GM21381 (cell line): ENCODE measurements at regions not wholly inside any gene's neighbourhood (a gene's known extent, or its start where the extent isn't known, plus 50 kb on each side); places are given as distances from the start of the nearest gene placed in this dataset.
"Not testable (repeated sequence)": the region's sequence is repeated elsewhere in the genome, so short reads cannot be mapped to it uniquely, and the experiment has no call there.

Experiments used
- ATAC-seq: cut with Tn5 transposase; IDR thresholded peaks from one replicate; pipeline ENCODE4 v1.9.1; 2021; ENCODE audit warnings: mild to moderate bottlenecking, moderate library complexity; ENCODE audit not compliant: unreplicated experiment

DNA sequence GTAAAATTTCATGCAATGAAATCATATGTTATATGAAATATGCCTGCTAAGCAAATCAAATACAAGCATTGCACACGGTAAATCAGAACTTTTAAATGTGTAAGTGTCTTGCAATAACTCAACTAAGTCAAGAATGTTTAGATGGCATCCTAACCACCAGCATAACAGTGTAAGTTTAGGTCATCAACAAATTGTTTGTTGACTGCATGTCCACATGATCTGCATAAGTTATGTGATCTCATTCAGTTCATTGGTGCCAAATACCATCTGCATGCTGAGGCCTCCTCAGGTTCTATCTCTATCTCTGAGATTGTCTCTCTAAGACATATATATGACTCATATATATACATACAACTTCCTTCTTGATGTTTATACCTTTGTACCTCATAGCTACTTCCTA, 159.6 kb upstream of the STK32A start:
- no peak for ATAC-seq

DNA sequence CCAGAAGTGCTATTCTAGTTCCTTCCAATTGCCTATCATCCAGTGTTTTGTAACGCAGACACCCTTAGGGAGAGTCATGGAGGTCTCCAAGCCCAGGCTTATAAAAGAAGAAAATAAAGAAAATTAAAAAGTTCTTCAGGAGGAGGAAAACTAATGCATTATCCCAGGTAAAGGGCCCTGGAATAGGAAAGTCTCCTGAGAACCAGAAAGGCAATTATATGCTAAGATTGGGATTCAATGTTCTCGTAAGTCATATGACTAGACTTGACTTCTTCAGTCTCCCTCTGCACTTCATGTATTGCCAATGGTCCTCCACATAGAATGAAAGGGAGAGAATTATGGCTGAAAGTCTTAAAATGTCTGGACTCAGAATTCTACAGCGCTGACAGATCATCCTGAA, 154.4 kb upstream of the STK32A start:
- ATAC-seq: no peak

DNA sequence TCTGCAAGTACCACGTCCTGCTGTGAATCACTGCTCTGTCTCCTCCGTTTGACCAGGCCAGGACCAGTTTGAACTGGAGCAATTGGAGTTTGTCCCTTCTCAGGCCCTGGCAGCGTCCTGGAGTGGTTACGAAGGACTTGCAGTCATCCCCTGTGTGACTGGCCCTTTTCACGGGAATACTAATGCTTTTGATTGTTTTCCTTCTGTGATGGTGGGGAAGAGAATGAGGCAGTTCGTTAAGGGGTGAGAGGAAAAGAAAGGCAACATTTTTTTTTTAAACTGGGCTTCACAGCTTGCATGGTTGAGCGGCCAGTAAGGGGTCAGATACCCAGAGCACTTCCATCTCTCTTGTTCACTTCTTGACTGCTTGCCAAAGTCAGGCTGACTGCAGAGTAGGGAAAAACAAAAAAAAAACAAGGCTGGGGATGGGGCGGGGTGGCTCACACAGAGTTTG, 153.5 kb upstream of the STK32A start:
- ATAC-seq: no peak

DNA sequence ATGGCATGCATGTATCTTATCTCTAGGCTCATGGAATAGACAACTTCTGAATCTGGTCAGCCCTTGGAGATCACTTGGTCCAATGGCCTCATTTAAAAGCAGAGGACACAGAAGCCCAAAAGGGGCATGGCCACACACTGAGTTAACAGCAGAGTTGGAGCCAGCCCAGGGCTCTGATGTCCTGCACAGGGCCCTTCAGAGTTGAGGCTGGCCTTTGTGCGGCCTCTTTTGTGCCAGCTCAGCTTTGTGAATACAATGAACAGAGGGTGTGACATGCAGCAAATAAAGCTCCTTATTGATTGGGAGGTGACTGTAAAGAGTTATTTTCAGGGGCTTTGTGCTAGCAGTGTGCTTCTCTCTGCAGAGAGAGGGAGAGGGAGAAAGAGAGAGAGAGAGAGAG, 150.1 kb upstream of the STK32A start:
- no peak for ATAC-seq

DNA sequence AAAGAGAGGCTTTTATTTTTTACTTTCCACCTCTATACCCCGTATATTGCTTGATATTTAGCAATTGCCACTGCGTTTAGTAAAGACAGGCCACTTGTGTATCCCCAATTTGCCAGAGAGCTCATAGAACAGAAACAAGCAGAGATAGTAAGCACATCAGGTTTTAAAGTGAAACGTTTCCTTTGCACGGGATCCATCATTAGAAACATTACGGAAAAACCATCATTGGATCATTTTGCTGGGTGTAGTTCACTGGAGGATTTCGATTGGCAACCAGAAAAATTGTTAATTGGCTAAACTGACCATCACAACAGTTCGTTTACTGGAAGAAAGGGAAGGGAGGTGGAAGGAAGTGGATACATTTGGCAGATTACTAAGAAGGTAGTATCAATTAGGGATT, 149.4 kb upstream of the STK32A start:
- ATAC-seq: no peak

DNA sequence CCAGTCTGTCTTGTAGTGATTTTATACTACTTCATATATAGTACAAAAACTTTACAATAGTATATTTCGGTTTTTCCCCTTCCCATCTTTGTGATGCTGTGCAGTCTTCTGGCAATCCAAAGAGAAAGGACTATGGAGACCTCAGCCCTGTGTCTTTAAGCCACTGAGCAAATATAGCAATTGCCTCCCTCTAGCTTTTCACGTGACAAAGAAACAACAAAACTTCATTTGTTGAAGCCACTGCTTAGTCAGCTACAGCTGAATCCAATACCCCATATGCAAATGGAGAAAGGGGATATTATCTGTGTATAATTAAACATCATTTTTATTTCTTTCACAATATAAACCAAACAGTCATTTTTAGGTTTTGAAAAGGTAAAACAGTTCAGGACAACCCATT, 142.8 kb upstream of the STK32A start:
- ATAC-seq: no peak

DNA sequence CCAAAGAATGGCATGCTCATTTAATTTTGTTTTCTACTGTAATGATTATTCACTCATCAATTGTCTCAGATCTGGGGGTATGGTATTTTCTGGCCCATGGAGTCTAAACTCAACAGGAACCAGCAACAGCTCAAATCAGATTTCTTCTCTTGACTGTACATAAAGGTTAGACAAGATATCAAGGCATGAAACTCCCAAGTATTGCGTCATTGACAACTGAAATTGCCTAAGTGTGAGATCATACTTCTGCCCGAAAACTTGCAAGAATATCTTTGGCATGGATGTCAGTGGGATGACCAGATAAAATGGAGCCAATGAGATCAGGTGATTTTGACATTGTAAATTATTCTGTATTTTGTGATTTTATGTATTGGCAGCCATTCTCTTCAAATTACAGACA, 141.7 kb upstream of the STK32A start:
- no peak for ATAC-seq

DNA sequence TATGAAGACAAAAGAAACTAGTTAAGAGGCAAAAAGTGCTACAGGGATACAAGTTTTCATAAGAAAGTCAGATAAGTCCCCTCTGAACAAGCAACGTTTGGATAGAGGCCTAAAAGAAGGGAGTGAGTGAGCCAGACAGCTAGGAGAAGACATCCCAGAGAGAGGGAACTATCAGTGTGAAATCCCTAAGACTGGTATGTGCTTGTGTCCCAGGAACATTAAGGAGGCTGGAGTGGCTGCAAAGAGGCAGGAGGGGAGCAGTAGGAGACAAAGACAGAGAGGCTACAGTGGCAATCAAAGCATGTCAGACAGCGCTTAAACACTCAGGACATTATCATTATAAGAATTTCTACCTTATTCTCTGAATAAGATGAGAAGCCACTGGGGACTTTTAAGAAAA, 139.1 kb upstream of the STK32A start:
- no peak for ATAC-seq

DNA sequence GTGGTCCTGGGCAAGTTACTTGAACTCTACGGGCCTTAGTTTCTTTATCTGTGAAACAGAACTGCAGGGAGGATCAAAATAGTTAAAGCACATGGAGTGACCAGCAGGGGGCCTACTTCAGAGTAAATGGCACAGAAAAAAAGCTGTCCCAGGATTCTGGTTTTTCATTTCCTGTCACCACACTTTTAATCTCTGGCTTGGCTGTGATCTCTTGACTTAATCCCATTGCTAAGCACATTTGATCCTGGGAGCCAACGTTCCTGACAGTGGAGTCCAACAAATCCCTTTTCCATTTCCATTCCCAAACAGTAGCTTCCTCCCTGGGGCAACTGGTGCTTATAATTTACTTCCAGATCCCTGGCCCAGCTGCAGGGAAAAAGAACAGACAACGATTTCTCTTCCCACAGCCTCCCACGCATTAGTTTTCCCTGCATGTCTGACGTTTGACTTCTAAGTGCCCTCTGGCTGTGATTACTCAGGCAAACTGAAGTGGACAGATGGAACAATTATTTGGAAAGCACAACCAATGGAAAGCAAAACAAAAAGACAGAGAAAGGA, 136.5 kb upstream of the STK32A start:
- no peak for ATAC-seq

DNA sequence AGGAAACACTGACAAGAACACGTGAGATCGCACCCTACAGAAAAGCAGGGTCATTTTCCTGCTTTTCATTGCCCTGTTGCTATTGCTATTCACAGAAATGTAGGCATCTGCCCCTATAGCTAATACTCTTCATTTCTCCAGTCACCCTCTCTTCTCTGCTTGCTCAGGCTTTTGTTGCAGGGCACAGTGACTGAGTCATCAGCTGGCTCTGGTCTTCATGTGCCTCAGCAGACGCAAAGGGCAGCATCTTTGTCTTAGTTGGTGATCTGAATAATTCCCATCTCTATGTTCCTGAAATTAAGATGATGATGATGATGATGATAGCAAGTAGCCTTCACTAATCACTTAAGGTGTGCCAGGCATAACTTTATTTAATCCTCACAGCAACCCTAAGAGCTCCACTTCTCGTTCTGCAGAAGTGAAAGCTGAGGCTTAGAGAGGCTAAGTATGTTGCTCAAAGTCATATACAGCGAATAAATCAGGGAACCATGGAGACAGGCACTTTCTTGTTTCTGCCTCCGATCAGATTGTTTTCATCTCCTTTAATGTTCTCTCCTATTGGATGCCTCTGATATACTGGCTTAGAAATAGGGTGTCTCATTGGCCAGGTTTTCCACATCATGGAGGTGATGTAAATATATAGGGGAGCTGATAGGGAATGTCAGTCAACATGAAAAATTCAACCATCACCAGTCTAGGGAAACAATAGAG, 133.0 kb upstream of the STK32A start:
- ATAC-seq: no peak

DNA sequence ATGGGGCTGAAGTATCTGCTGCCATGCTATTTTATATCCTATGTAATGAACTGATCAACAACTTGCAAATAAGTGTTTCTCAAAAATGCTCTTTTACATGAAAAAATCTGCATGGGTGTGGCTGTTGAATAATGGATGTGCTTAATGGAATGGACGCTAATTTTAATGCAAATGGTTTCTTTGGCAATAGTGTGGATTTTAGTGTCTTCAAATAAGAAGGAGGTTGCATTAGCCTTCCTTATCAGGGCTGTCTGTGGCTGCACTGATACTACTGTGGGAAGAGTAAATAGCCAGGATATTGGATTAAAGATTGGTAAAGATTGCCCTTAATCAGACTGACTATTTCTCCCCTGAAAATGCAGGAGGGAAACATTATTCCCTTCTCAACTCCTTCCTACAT, 121.9 kb upstream of the STK32A start:
- no peak for ATAC-seq

DNA sequence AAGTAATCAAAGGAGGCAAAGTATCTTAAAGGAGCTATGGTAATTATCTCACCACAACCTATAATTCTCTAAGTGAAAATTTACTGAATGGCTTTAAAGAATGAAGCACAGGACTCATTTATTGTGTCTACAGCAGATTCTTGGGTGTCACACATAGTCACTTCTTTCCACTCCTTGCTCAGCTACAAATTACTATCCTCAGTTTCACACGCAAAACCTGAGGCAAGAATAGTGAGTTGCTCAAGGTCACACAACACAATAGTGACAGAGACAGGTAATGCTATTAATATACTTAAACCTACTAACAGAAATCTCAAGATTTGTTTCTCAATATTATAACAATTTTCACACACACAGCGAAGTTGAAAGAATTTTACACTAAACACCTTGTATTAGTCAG, 120.9 kb upstream of the STK32A start:
- ATAC-seq: no peak

DNA sequence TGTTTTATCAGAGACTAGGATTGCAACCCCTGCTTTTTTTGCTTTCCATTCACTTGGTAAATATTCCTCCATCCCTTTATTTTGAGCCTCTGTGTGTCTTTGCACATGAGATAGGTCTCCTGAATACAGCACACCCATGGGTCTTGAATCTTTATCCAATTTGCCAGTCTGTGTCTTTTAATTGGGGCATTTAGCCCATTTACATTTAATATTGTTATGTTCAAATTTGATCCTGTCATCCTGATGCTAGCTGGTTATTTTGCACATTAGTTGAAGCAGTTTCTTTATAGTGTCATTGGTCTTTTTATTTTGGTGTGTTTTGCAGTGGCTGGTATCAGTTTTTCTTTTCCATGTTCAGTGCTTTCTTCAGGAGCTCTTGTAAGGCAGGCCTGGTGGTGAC, 95.1 kb upstream of the STK32A start:
- ATAC-seq: not testable (repeated sequence)

DNA sequence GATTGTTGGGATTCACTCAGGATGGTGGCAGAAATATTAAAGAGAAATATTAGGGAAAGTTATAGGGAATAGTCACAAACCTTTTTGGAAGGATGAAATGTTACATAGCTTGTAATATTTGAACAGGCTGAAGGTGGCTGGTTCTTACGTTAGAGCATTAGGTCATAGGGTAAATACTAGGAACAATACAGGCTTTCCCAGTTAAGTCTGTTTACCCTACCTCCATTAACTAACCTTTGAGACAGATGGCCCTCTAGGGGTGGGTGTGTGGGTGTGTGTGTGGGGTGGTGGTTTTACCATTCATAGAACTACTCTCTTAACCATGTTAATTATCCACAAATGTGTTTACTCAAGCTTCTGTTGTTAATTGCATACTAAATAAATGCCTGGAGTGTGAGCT, 94.3 kb upstream of the STK32A start:
- no peak for ATAC-seq

DNA sequence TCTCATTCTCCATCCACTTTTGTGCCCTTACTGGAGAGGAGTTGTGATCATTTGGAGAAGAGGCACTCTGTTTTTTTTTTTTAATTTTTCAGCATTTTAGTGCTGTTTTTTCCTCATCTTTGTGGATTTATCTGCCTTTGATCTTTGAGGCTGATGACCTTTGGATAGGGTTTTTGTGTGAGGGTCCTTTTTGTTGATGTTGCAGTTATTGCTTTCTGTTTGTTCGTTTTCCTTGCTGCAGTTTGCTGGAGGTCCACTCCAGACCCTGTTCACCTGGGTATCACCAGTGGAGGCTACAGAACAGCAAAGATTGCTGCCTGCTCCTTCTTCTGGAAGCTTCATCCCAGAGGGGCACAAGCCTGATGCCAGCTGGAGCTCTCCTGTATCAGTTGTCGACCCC, 93.2 kb upstream of the STK32A start:
- not testable (repeated sequence) for ATAC-seq

DNA sequence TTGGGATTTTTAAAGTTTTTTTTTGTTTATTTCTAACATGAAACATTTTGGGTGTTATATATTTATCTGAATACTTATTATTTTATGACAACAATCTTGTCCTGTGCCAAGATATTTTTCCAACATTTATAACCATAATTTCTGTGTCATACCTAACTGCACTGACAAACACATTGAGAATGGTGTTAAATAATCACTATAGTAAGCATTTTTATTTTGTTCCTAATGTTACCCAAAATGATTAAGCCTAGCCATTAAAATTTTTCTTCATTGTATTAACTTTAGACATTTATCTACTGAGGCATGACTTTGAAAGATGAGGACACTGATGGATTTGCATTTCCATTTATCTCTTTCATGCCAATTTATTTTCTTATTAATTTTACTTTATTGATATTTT, 91.6 kb upstream of the STK32A start:
- ATAC-seq: no peak

DNA sequence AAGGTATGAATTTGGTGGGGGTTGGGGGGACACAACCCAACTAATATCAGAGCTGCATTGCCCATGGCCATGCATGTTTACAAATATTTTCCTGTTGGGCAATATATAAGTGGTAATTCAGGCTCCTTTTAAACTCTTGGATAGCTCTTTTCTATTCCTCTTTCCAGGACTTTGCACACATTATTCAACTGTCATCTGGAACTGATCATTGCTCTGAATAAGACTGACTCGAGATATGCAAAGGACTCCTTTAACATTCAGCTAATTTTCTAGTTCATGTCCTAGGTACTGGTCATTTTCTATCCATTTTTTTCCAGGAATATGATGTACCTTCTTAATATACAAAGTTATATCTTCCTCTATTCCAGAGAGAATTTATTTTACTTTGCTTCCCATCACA, 89.5 kb upstream of the STK32A start:
- ATAC-seq: no peak

DNA sequence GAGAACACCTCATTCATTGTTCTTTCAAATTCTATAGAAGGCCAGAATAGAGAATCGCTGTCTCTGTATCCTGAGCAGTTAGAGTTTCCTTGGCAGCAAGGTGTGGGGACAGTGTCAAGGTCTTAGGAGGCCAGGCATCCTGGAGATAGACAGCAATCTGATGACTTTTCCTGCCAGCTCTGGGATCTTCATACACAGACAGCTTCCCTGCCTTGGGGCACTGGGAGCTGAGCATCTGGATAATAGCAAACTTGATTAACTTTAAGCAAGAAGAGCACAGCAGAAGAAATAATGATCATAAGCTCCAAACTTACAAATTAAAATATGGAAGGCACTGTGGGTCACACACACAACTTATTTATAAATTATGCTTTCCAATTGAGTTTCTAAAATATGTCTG, 86.1 kb upstream of the STK32A start:
- no peak for ATAC-seq

DNA sequence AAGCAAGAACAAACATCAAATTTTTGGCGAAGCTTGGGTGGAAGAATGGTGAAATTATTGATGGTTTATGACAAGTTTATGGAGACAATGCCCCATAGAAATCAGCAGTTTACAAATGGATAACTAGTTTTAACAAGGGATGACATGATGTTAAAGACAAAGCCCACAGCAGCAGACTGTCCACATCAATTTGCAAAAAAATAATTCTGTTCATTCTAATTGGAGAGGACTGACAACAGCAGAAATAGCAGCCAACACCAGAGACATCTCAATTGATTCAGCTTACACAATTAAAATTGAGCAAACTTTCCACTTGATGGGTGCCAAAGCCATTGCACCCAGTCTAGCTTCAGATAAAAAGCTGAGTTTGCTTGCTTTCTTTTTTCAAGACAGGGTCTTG, 82.7 kb upstream of the STK32A start:
- ATAC-seq: no peak

DNA sequence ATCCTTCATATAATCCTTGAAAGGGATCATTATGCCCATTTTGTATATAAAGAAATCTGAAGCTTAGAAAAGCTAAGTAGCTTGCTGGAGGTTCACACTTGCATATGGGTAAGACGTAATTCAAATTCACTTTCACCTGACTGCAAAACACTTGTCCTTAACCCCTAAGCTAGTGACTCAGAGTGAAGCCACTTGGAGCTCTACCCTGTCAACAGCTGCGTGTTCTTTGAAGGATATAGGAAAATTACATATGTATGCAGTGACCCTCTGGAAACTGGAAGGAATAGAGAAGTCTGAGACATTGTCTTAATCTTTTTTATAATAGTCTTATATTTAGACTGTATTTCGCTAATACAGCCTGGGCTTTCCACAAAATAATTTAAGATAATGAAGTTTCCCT, 80.0 kb upstream of the STK32A start:
- no peak for ATAC-seq

DNA sequence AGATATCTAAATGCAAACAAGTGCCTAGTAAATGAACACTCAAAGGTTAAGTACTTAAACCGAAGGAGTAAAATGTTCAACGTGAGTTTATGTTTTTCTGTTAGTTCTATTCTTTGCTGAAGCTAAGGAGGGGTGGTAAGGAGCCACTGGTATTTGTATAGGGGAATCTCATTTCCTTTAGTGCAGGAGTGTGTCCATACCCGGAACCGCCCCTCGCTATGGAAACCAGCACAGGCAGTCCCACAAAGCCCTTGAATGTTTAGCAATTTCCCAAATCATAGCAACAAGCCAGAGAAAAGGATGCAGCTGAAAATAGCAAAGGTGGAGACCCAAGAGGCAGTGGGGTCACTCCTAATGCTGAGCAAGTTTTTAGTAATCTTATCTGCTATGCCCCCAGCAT, 78.8 kb upstream of the STK32A start:
- no peak for ATAC-seq

DNA sequence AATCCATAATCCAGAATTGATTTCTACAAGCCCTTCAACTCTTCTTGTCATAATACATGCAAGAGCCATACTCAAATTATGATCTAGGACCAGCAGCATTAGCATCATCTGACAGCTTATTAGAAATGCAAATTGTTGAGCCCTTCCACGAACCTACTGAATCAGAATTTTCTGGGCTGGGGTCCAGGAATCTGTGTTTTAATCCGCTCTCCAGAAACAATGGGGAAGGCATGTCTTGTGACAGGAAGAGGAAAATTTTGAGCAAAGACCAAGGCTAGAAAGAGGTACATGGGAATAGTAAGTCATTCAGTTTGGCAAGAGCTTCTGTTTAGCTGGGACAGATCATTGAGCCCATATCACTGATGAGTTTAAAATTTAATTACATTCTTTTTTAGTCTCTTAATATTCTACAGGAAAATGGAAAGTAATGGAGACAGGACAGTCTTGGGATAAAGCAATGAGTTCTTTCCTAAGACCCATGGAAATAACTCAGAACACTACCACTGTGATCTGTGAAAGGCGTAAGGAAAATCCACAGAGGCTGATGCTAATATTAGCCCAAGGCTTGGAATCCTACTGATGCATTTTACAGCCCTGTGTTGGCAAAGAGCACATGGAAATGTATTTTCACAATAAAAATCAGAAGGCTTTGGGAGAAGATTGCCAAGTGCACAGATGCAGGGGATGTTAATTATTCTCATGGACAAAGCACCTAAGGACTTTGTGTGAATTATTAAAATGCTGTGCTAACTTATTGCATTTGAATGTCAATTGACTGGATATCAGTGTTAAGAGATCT, 73.7 kb upstream of the STK32A start:
- ATAC-seq: no peak
